Putamen (tissue), 1 donor: ENCODE measurements at regions not wholly inside any gene's neighbourhood (a gene's known extent, or its start where the extent isn't known, plus 50 kb on each side); places are given as distances from the start of the nearest gene placed in this dataset.
A peak's percentile ranks its signal among the peaks of the same experiment; 100 is the strongest.

Experiments
- DNase-seq: peaks from one replicate; pipeline ENCODE4 v3.0.0-alpha.2; 2016; ENCODE audit warnings: low spot score

DNA sequence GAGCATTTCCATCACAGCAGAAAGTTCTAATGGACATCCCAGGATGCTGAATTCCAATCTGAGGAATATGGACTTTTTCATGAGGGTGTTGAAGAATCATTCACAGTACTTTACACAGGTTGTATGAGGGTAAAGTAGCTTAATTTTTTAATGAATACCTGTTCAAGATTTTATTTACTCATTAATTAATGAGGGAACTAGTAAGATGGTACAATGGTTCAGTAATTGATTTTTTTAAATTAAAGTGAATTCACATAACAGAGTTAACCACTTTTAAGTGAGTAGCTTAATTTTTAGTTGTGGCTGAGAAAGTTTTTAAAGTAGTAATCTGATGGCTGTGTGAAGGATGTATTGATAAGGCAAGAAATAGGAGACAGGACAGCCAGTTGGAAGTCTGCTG is 266.5 kb downstream of the GFRA1 start:
- no peak for DNase-seq

DNA sequence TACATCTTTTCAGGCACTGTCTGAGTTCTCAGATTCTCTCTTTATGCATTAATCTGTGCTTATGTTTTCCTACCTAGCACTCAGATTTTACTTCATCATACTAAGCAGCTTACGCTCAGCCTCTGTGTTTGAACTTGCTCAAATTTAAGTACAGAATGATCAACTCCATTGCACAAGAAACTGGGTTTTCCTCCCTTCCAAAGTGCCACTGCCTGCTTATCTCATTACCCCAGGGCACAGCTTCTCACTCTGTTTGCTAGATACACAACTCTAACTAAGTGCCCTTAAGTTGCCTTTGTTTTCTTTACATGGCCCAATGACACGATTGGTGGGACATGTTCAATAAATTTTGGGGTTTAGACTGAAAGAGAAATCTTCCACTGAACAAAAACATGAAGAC is 267.7 kb downstream of the GFRA1 start:
- no peak for DNase-seq

DNA sequence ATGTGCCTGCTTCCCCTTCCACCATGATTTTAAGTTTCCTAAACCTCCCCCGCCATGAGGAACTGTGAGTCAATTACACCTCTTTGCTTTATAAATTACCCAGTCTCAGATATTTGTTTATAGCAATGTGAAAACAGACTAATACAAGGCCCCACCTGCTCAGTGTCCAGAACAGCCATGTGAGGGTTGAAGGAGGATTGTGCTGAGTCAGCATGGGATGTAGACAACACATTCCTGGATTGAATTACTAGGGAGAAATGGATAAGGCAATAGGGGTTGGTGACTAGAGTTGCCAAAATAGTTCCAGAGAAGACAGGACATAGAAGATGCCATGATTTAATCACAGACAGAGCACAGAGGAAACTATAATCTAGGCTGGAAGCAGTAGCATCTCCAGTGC is 270.3 kb downstream of the GFRA1 start:
- no peak for DNase-seq

DNA sequence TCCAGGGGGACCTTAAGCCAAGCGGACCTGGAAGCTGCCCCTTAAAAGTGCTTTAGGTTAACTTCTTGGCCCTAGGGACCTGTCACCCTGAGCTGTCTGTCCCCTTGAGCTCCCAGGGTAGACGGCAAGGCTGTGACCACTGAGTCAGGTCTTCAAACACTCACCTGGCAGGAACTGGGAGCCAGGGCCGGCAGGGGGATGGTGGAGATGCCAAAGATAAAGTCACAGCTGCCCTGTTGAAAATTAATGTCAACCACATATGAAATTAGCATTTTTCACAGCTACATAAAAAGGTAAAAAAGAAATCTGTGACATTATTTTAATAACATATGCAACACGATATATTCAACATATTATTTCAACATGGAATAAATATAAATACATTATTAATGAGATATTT is 271.0 kb downstream of the GFRA1 start:
- DNase-seq = no peak

DNA sequence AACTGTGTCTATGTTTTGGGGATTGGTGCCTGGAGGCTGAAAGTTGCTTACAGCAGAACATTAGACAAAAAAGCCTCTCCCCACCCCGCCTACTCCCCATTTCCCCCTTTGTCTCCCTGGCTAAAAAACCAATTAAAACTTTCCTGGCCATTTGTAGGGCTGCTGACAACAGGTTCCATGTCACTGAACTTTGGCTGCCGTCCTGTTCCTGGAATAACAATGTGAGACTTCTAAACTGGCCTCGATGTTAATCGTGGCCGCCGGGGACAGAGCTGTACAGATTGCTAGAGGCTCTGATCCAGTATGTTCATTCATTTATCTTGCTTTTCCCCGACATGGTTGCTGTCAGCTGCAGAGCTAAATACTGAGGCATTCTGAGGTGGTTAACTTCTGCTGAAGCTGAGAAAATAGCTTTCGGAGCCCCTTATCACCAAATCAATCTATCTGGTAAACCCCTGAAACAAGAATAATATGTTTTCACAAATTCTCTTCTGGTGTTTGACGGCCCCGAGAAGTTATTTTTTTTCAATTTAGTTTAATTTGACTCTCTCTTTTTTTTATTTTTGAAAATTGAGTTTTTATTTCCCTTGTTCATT is 271.6 kb downstream of the GFRA1 start:
- peak; percentile 6 for DNase-seq

GRCh38 chr10:116000151-116000842 is 272.7 kb downstream of the GFRA1 start:
- DNase-seq = no peak
